ENCODE measurements at regions not wholly inside any gene's neighbourhood (a gene's known extent, or its start where the extent isn't known, plus 50 kb on each side); places are given as distances from the start of the nearest gene placed in this dataset.

- TF ChIP-seq ZNF8 (CRISPR knock-in tag; IDR thresholded peaks at IDR 0.05) (no peak), BACH2 (CRISPR knock-in tag; IDR thresholded peaks at IDR 0.05; ENCODE audit: borderline replicate concordance) (no peak), OSR1 (CRISPR knock-in tag; IDR thresholded peaks at IDR 0.05) (no peak), ZNF70 (CRISPR knock-in tag; IDR thresholded peaks at IDR 0.05) (no peak)
These were observed 270.6 kb upstream of the ZC3H12C start (continued) for GRCh38 chr11:109822436-109823102.

- TF ChIP-seq ZNF70 (CRISPR knock-in tag; IDR thresholded peaks at IDR 0.05) (no peak), ZFP3 (CRISPR knock-in tag; IDR thresholded peaks at IDR 0.05) (no peak), ISL1 (CRISPR knock-in tag; IDR thresholded peaks at IDR 0.05) (no peak), ARNTL (CRISPR knock-in tag; IDR thresholded peaks at IDR 0.05; ENCODE audit: borderline replicate concordance, low read depth) (no peak), TCF4 (CRISPR knock-in tag; IDR thresholded peaks at IDR 0.05; ENCODE audit: borderline replicate concordance) (no peak), OSR1 (CRISPR knock-in tag; IDR thresholded peaks at IDR 0.05) (no peak), SNAI2 (CRISPR knock-in tag; IDR thresholded peaks at IDR 0.05) (no peak), TSHZ2 (CRISPR knock-in tag; IDR thresholded peaks at IDR 0.05) (no peak), CSDC2 (CRISPR knock-in tag; IDR thresholded peaks at IDR 0.05) (no peak), RARB (CRISPR knock-in tag; IDR thresholded peaks at IDR 0.05) (no peak)
- TF ChIP-seq, protein P1, sequence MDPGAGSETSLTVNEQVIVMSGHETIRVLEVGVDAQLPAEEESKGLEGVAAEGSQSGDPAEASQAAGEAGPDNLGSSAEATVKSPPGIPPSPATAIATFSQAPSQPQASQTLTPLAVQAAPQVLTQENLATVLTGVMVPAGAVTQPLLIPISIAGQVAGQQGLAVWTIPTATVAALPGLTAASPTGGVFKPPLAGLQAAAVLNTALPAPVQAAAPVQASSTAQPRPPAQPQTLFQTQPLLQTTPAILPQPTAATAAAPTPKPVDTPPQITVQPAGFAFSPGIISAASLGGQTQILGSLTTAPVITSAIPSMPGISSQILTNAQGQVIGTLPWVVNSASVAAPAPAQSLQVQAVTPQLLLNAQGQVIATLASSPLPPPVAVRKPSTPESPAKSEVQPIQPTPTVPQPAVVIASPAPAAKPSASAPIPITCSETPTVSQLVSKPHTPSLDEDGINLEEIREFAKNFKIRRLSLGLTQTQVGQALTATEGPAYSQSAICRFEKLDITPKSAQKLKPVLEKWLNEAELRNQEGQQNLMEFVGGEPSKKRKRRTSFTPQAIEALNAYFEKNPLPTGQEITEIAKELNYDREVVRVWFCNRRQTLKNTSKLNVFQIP (CRISPR knock-in tag; IDR thresholded peaks at IDR 0.05; ENCODE audit: borderline replicate concordance, low read depth) = no peak
- TF ChIP-seq, protein P2, sequence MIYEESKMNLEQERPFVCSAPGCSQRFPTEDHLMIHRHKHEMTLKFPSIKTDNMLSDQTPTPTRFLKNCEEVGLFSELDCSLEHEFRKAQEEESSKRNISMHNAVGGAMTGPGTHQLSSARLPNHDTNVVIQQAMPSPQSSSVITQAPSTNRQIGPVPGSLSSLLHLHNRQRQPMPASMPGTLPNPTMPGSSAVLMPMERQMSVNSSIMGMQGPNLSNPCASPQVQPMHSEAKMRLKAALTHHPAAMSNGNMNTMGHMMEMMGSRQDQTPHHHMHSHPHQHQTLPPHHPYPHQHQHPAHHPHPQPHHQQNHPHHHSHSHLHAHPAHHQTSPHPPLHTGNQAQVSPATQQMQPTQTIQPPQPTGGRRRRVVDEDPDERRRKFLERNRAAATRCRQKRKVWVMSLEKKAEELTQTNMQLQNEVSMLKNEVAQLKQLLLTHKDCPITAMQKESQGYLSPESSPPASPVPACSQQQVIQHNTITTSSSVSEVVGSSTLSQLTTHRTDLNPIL (CRISPR knock-in tag; IDR thresholded peaks at IDR 0.05; ENCODE audit: low read depth) = no peak
- no peak for ATAC-seq
These were observed 264.8 kb upstream of the ZC3H12C start for GRCh38 chr11:109828387-109828786.

GRCh38 chr11:109838026-109838425 lies 255.2 kb upstream of the ZC3H12C start:
- ATAC-seq = no peak
- no peak for TF ChIP-seq RARB (CRISPR knock-in tag; IDR thresholded peaks at IDR 0.05)
- no peak for TF ChIP-seq TSHZ2 (CRISPR knock-in tag; IDR thresholded peaks at IDR 0.05)

DNA sequence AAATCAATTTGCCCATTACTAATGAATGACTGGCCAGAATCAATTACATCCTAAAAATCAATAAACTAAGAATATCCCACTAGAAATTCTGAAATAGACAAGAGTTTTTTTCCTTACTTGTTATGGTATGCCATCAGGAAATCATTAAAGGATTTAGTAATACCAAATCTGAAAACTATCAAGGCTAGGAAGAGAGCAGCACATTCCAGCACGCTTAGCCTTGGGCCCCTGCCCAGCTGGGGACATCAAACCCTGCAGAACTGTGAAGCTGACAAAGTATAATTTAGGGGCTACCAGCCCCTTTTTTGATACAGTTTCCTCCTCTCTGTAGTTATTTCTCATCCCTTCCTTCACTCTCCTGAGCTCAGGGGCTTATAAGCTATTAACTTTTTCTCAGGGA lies 247.8 kb upstream of the ZC3H12C start:
- peak; percentile 34; the same call in 1 of the 3 replicates for ATAC-seq
- TF ChIP-seq ISL1 (CRISPR knock-in tag; IDR thresholded peaks at IDR 0.05) (no peak), ZFP30 (CRISPR knock-in tag; IDR thresholded peaks at IDR 0.05) (no peak), SNAI2 (CRISPR knock-in tag; IDR thresholded peaks at IDR 0.05) (no peak), ESRRG (CRISPR knock-in tag; IDR thresholded peaks at IDR 0.05) (no peak), GLIS3 (CRISPR knock-in tag; IDR thresholded peaks at IDR 0.05) (no peak), ZC3H10 (CRISPR knock-in tag; IDR thresholded peaks at IDR 0.05) (no peak), PPARA (CRISPR knock-in tag; IDR thresholded peaks at IDR 0.05; ENCODE audit: borderline replicate concordance) (no peak), TCF4 (CRISPR knock-in tag; IDR thresholded peaks at IDR 0.05; ENCODE audit: borderline replicate concordance) (no peak), ZFP3 (CRISPR knock-in tag; IDR thresholded peaks at IDR 0.05) (no peak), TSHZ2 (CRISPR knock-in tag; IDR thresholded peaks at IDR 0.05) (no peak), ZNF565 (CRISPR knock-in tag; conservative IDR thresholded peaks at IDR 0.05; ENCODE audit: low read depth) (no peak), ZNF8 (CRISPR knock-in tag; IDR thresholded peaks at IDR 0.05) (no peak), OSR1 (CRISPR knock-in tag; IDR thresholded peaks at IDR 0.05) (no peak)
- TF ChIP-seq, protein P2 (CRISPR knock-in tag; IDR thresholded peaks at IDR 0.05; ENCODE audit: low read depth) = no peak
- TF ChIP-seq, protein P3, sequence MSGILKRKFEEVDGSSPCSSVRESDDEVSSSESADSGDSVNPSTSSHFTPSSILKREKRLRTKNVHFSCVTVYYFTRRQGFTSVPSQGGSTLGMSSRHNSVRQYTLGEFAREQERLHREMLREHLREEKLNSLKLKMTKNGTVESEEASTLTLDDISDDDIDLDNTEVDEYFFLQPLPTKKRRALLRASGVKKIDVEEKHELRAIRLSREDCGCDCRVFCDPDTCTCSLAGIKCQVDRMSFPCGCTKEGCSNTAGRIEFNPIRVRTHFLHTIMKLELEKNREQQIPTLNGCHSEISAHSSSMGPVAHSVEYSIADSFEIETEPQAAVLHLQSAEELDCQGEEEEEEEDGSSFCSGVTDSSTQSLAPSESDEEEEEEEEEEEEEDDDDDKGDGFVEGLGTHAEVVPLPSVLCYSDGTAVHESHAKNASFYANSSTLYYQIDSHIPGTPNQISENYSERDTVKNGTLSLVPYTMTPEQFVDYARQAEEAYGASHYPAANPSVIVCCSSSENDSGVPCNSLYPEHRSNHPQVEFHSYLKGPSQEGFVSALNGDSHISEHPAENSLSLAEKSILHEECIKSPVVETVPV (CRISPR knock-in tag; IDR thresholded peaks at IDR 0.05) = no peak

Data from SK-N-SH treated with all-trans-retinoic acid at 6 μM for 48 hours (cell line).